Uterus (tissue), 2 donors: ENCODE measurements at regions not wholly inside any gene's neighbourhood (a gene's known extent, or its start where the extent isn't known, plus 50 kb on each side); places are given as distances from the start of the nearest gene placed in this dataset.

Experiments used
- POLR2A ChIP-seq, 2 donors: fragments of 450-650 bp; IDR thresholded peaks; one replicate each; pipeline ENCODE4 v1.6.1; 2016; ENCODE audit warnings: antibody characterized with exemption in 2 of 2, mild to moderate bottlenecking in 1 of 2, moderate library complexity in 1 of 2
- TF ChIP-seq, protein P1 (sequence below), 4 experiments: fragments of 200-600 bp in 2 of 4; fragments of 450-650 bp in 2 of 4; sonication (generic) in 2 of 4; IDR thresholded peaks; one replicate each; pipeline ENCODE4 v1.5.1; 2016 to 2019; ENCODE audit warnings: antibody characterized with exemption in 4 of 4, mild to moderate bottlenecking in 2 of 4, moderate library complexity in 1 of 4

DNA sequence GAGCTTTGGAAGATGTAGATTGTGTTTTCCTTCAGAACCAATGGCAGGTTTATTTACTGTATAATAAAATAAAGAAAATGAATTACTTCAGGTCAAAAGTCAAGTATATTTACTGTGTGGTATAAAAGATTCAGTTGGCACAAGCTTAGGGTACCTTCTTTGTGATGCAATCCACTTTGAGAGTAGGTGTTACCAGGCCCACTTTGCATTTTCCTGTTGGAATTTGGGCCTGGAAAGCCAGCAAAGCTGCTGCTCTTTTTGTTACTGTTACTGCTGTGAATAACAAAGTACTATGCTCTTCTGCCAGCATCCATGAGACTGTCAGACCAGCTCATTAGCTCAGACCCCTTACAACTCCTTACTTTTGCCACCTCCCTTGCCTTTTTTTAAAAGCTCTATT, 649.0 kb upstream of the SEL1L start:
- TF ChIP-seq, protein P1, sequence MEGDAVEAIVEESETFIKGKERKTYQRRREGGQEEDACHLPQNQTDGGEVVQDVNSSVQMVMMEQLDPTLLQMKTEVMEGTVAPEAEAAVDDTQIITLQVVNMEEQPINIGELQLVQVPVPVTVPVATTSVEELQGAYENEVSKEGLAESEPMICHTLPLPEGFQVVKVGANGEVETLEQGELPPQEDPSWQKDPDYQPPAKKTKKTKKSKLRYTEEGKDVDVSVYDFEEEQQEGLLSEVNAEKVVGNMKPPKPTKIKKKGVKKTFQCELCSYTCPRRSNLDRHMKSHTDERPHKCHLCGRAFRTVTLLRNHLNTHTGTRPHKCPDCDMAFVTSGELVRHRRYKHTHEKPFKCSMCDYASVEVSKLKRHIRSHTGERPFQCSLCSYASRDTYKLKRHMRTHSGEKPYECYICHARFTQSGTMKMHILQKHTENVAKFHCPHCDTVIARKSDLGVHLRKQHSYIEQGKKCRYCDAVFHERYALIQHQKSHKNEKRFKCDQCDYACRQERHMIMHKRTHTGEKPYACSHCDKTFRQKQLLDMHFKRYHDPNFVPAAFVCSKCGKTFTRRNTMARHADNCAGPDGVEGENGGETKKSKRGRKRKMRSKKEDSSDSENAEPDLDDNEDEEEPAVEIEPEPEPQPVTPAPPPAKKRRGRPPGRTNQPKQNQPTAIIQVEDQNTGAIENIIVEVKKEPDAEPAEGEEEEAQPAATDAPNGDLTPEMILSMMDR (IDR thresholded peaks at IDR 0.05): no peak
- no peak for TF ChIP-seq POLR2A (IDR thresholded peaks at IDR 0.05)
